SK-N-SH treated with all-trans-retinoic acid at 6 μM for 48 hours (cell line): ENCODE measurements at regions not wholly inside any gene's neighbourhood (a gene's known extent, or its start where the extent isn't known, plus 50 kb on each side); places are given as distances from the start of the nearest gene placed in this dataset.

Experiments
- ATAC-seq: fragments of 200-7000 bp; cut with Tn5 transposase; 3 replicates; pipeline ENCODE4 v1.9.1; 2020; ENCODE audit warnings: mild to moderate bottlenecking, moderate library complexity
- ARNTL ChIP-seq: fragments of 450-650 bp; formaldehyde crosslinking; IDR thresholded peaks from 2 replicates; pipeline ENCODE4 v1.5.0; 2020; ENCODE audit warnings: low read depth, mild to moderate bottlenecking, moderate library complexity, borderline replicate concordance
- BACH2 ChIP-seq: fragments of 250-450 bp; sonication (Bioruptor Pico); IDR thresholded peaks from 2 replicates; pipeline ENCODE4 v1.9.0; 2021; ENCODE audit warnings: mild to moderate bottlenecking, borderline replicate concordance
- CREB5 ChIP-seq: fragments of 250-450 bp; sonication (Bioruptor Pico); IDR thresholded peaks from 2 replicates; pipeline ENCODE4 v1.5.1; 2020; ENCODE audit warnings: low read depth, mild to moderate bottlenecking, moderate library complexity
- CSDC2 ChIP-seq: fragments of 250-450 bp; sonication (Bioruptor Pico); IDR thresholded peaks from 2 replicates; pipeline ENCODE4 v1.5.0; 2020; ENCODE audit warnings: mild to moderate bottlenecking, moderate library complexity
- CSRNP3 ChIP-seq: fragments of 250-450 bp; sonication (Bioruptor Pico); IDR thresholded peaks from 2 replicates; pipeline ENCODE4 v1.5.1; 2021; ENCODE audit warnings: mild to moderate bottlenecking, moderate library complexity
- ESRRG ChIP-seq: fragments of 250-450 bp; sonication (Bioruptor Pico); IDR thresholded peaks from 2 replicates; pipeline ENCODE4 v1.6.1; 2021; ENCODE audit warnings: mild to moderate bottlenecking
- GLIS3 ChIP-seq: fragments of 250-450 bp; sonication (Bioruptor Pico); IDR thresholded peaks from 2 replicates; pipeline ENCODE4 v1.5.0; 2020; ENCODE audit warnings: mild to moderate bottlenecking, moderate library complexity
- OSR1 ChIP-seq: fragments of 250-450 bp; sonication (Bioruptor Pico); IDR thresholded peaks from 2 replicates; pipeline ENCODE4 v1.8.0; 2022; ENCODE audit warnings: moderate library complexity, mild to moderate bottlenecking, inconsistent platforms
- PATZ1 ChIP-seq: fragments of 250-450 bp; sonication (Bioruptor Pico); IDR thresholded peaks from 2 replicates; pipeline ENCODE4 v1.8.0; 2020; ENCODE audit warnings: mild to moderate bottlenecking, moderate library complexity, borderline replicate concordance
- POU6F1 ChIP-seq: fragments of 250-450 bp; sonication (Bioruptor Pico); IDR thresholded peaks from 2 replicates; pipeline ENCODE4 v1.8.0; 2021; ENCODE audit warnings: low read depth, mild to moderate bottlenecking, moderate library complexity, borderline replicate concordance
- PPARA ChIP-seq: fragments of 250-450 bp; sonication (Bioruptor Pico); IDR thresholded peaks from 2 replicates; pipeline ENCODE4 v1.5.0; 2020; ENCODE audit warnings: mild to moderate bottlenecking, borderline replicate concordance
- RARB ChIP-seq: fragments of 250-450 bp; sonication (Bioruptor Pico); IDR thresholded peaks from 2 replicates; pipeline ENCODE4 v1.8.0; 2021; ENCODE audit warnings: mild to moderate bottlenecking, moderate library complexity
- SNAI2 ChIP-seq: fragments of 250-450 bp; sonication (Bioruptor Pico); IDR thresholded peaks from 2 replicates; pipeline ENCODE4 v1.5.0; 2020; ENCODE audit warnings: mild to moderate bottlenecking, moderate library complexity
- TSHZ2 ChIP-seq: fragments of 250-450 bp; sonication (Bioruptor Pico); IDR thresholded peaks from 2 replicates; pipeline ENCODE4 v1.5.0; 2020; ENCODE audit warnings: mild to moderate bottlenecking, moderate library complexity
- ZC3H10 ChIP-seq: fragments of 250-450 bp; sonication (Bioruptor Pico); IDR thresholded peaks from 2 replicates; pipeline ENCODE4 v1.5.1; 2021; ENCODE audit warnings: mild to moderate bottlenecking, moderate library complexity
- ZFP3 ChIP-seq: fragments of 250-450 bp; sonication (Bioruptor Pico); IDR thresholded peaks from 2 replicates; pipeline ENCODE4 v1.5.0; 2020; ENCODE audit warnings: mild to moderate bottlenecking, moderate library complexity
- ZFP30 ChIP-seq: fragments of 450-650 bp; formaldehyde crosslinking; IDR thresholded peaks from 2 replicates; pipeline ENCODE4 v1.5.0; 2022; ENCODE audit warnings: mild to moderate bottlenecking, moderate library complexity
- ZNF565 ChIP-seq: fragments of 450-650 bp; formaldehyde crosslinking; conservative IDR thresholded peaks from 2 replicates; pipeline ENCODE4 v1.5.0; 2020; ENCODE audit warnings: low read depth, mild to moderate bottlenecking, moderate library complexity
- ZNF70 ChIP-seq: fragments of 450-650 bp; formaldehyde crosslinking; IDR thresholded peaks from 2 replicates; pipeline ENCODE4 v1.5.0; 2020; ENCODE audit warnings: mild to moderate bottlenecking, moderate library complexity

DNA sequence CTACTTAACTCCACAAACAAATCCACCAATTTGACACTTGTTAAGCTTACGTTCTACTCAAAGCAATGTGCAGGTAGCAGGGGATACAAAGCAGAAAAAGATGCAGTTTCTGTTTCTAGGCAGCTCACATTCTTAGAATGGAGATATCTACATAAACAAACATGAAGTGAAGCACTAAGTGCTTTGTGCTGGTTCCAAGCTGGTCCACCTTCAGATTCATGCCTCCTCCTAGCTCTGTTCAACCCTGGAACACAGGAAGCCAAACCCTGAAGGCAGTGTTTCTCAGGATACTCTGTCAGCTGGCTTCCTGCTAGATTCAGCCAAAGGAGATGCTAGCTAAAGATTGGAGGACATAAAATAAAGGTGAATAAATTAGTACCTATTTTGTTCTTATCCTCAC, 55.3 kb upstream of the NOL4 start:
- no peak for ATAC-seq
- TF ChIP-seq ZNF70 (CRISPR knock-in tag) (no peak), OSR1 (CRISPR knock-in tag) (no peak), CREB5 (CRISPR knock-in tag) (no peak), CSRNP3 (no peak), PATZ1 (CRISPR knock-in tag) (no peak), GLIS3 (CRISPR knock-in tag) (no peak), PPARA (CRISPR knock-in tag) (no peak), ZNF565 (CRISPR knock-in tag) (no peak), RARB (CRISPR knock-in tag) (no peak), ZFP3 (no peak), ZC3H10 (CRISPR knock-in tag) (no peak), CSDC2 (CRISPR knock-in tag) (no peak), BACH2 (CRISPR knock-in tag) (no peak), POU6F1 (CRISPR knock-in tag) (no peak)

- no peak for ATAC-seq
- TF ChIP-seq ZFP30 (no peak), SNAI2 (CRISPR knock-in tag) (no peak), PPARA (CRISPR knock-in tag) (no peak), ZC3H10 (CRISPR knock-in tag) (no peak)
These were observed 55.9 kb upstream of the NOL4 start for GRCh38 chr18:34280653-34281052.

DNA sequence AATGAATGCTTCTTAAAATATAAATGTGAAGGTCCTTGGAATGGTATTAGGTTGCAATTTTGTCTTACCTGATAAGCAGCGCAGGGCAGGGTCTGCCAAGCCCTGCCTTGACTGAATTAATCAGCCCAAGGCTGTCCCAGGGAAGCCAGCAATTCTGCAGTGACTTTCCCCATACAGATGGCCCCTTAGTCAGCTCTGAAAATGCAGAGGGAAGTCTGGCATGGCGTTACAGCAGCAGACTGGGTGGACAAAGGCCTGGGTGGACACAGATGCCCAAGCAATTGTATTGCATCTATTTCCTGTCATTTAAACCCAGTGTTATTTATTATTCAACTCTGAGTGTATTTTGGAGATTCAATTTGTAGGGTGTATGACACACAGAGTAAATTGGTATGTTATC, 56.6 kb upstream of the NOL4 start:
- ATAC-seq: no peak; the same call in 2 of the 3 replicates
- TF ChIP-seq ZFP3: no peak

- TF ChIP-seq ESRRG (CRISPR knock-in tag): no peak
- no peak for TF ChIP-seq ZFP30
- TF ChIP-seq RARB (CRISPR knock-in tag): no peak
- no peak for TF ChIP-seq PPARA (CRISPR knock-in tag)
- no peak for TF ChIP-seq SNAI2 (CRISPR knock-in tag)
- TF ChIP-seq BACH2 (CRISPR knock-in tag): no peak
- no peak for TF ChIP-seq GLIS3 (CRISPR knock-in tag)
- no peak for TF ChIP-seq ZNF565 (CRISPR knock-in tag)
- TF ChIP-seq CSDC2 (CRISPR knock-in tag): no peak
- no peak for ATAC-seq
These were observed 57.0 kb upstream of the NOL4 start for GRCh38 chr18:34281722-34282121.

GRCh38 chr18:34283506-34283905, 58.8 kb upstream of the NOL4 start:
- TF ChIP-seq ESRRG (CRISPR knock-in tag): no peak
- no peak for TF ChIP-seq ARNTL (CRISPR knock-in tag)
- TF ChIP-seq SNAI2 (CRISPR knock-in tag): no peak
- no peak for TF ChIP-seq TSHZ2 (CRISPR knock-in tag)
- no peak for ATAC-seq
